ENCODE measurements at regions not wholly inside any gene's neighbourhood (a gene's known extent, or its start where the extent isn't known, plus 50 kb on each side); places are given as distances from the start of the nearest gene placed in this dataset.
"Not testable (repeated sequence)": the region's sequence is repeated elsewhere in the genome, so short reads cannot be mapped to it uniquely, and the experiment has no call there.

- intact Hi-C loops (cut with micrococcal nuclease): no loop called here
- DNase-seq (no peak), ATAC-seq (no peak)
- peaks cover 2% of the 10 kb centered on the region for H3K4me1 Mint-ChIP-seq (ENCODE audit: low read depth)
- TF ChIP-seq CTCF (IDR thresholded peaks at IDR 0.05): no peak
- no peak overlapping the region for H3K4me3 Mint-ChIP-seq
- H3K36me3 Mint-ChIP-seq (ENCODE audit: low read depth): peaks cover 43% of the 10 kb centered on the region
- no peaks in the 10 kb centered on the region for H3K9me3 Mint-ChIP-seq
- ChIA-PET CTCF (no interaction called here), POLR2A (no interaction called here)
- H3K27ac Mint-ChIP-seq: no peak overlapping the region
- no peaks in the 10 kb centered on the region for H3K27me3 Mint-ChIP-seq
Observed at GRCh38 chr19:27805848-27806247, 1407.1 kb downstream of the UQCRFS1 start.

GRCh38 chr19:27802293-27802692 is 1410.7 kb downstream of the UQCRFS1 start:
- intact Hi-C loops (cut with micrococcal nuclease); H3K4me3 Mint-ChIP-seq; H3K27me3 Mint-ChIP-seq; H3K9me3 Mint-ChIP-seq; H3K27ac Mint-ChIP-seq; ATAC-seq; POLR2A ChIA-PET: not testable (repeated sequence)
- Mint-ChIP-seq H3K4me1 (ENCODE audit: low read depth) (peaks cover 13% of the 10 kb centered on the region), H3K36me3 (ENCODE audit: low read depth) (peaks cover 64% of the 10 kb centered on the region)
- DNase-seq: peak; percentile 27
- CTCF ChIA-PET: interaction anchor here (1.3 to 1.9 kb wide), 2 partner anchors 8 to 10 kb away, joined by 4 read pairs; no protein-coding TSS in a partner anchor

- H3K9me3 Mint-ChIP-seq: no peaks in the 10 kb centered on the region
- no peaks in the 10 kb centered on the region for H3K27me3 Mint-ChIP-seq
- intact Hi-C loops (cut with micrococcal nuclease): no loop called here
- no peak for DNase-seq
- no peak overlapping the region for H3K27ac Mint-ChIP-seq
- H3K36me3 Mint-ChIP-seq (ENCODE audit: low read depth): peaks cover 42% of the 10 kb centered on the region
- ChIA-PET POLR2A (no interaction called here), CTCF (no interaction called here)
- H3K4me3 Mint-ChIP-seq: peak overlapping the region; percentile 18
- peaks cover 28% of the 10 kb centered on the region for H3K4me1 Mint-ChIP-seq (ENCODE audit: low read depth)
- ATAC-seq: no peak
- no peak for TF ChIP-seq CTCF (IDR thresholded peaks at IDR 0.05)
Observed at GRCh38 chr19:27796540-27796939, 1416.4 kb downstream of the UQCRFS1 start.

GRCh38 chr19:27796073-27796472 is 1416.9 kb downstream of the UQCRFS1 start:
- POLR2A ChIA-PET: no interaction called here
- no peak for TF ChIP-seq CTCF (IDR thresholded peaks at IDR 0.05)
- Mint-ChIP-seq H3K4me1 (ENCODE audit: low read depth) (peaks cover 30% of the 10 kb centered on the region), H3K36me3 (ENCODE audit: low read depth) (peaks cover 40% of the 10 kb centered on the region), H3K27me3 (no peaks in the 10 kb centered on the region), H3K4me3 (peak overlapping the region; percentile 47), H3K9me3 (no peaks in the 10 kb centered on the region), H3K27ac (no peak overlapping the region)
- ATAC-seq (no peak), DNase-seq (no peak)
- CTCF ChIA-PET: no interaction called here
- intact Hi-C loops (cut with micrococcal nuclease): no loop called here

GRCh38 chr19:27795369-27795768 is 1417.6 kb downstream of the UQCRFS1 start:
- ATAC-seq: no peak
- H3K27ac Mint-ChIP-seq: no peak overlapping the region
- peaks cover 32% of the 10 kb centered on the region for H3K4me1 Mint-ChIP-seq (ENCODE audit: low read depth)
- CTCF ChIA-PET: no interaction called here
- POLR2A ChIA-PET: no interaction called here
- no peak for TF ChIP-seq CTCF (IDR thresholded peaks at IDR 0.05)
- no peaks in the 10 kb centered on the region for H3K9me3 Mint-ChIP-seq
- DNase-seq: no peak
- intact Hi-C loops (cut with micrococcal nuclease): no loop called here
- H3K27me3 Mint-ChIP-seq: no peaks in the 10 kb centered on the region
- H3K36me3 Mint-ChIP-seq (ENCODE audit: low read depth): peaks cover 38% of the 10 kb centered on the region
- peak overlapping the region; percentile 95 for H3K4me3 Mint-ChIP-seq

Measured in activated CD8-positive, alpha-beta T cell treated with anti-CD3 and anti-CD28 coated beads for 36 hours (primary cell).